Liver (tissue), 7 donors: ENCODE measurements at regions not wholly inside any gene's neighbourhood (a gene's known extent, or its start where the extent isn't known, plus 50 kb on each side); places are given as distances from the start of the nearest gene placed in this dataset.
"Not testable (repeated sequence)": the region's sequence is repeated elsewhere in the genome, so short reads cannot be mapped to it uniquely, and the experiment has no call there.

Experiments
- DNase-seq: peaks from one replicate; pipeline ENCODE4 v3.0.0-alpha.2; 2017; ENCODE audit warnings: low spot score
- H3K27ac ChIP-seq, 2 donors: one replicate each; pipeline ENCODE4 v1.7.0; 2013; ENCODE audit warnings: inconsistent platforms in 2 of 2, low read length in 2 of 2, control low read depth in 1 of 2, low read depth in 1 of 2, mild to moderate bottlenecking in 1 of 2
- H3K27me3 ChIP-seq, 4 donors: one replicate each; pipeline versions ENCODE4 v1.6.1 to v1.7.0; 2013; ENCODE audit warnings: low read length in 3 of 4, inconsistent platforms in 1 of 4, mild to moderate bottlenecking in 1 of 4, moderate library complexity in 1 of 4; ENCODE audit not compliant: control insufficient read depth in 4 of 4, insufficient read depth in 4 of 4
- H3K36me3 ChIP-seq, 4 donors: one replicate each; pipeline versions ENCODE4 v1.6.1 to v1.7.0; 2013; ENCODE audit warnings: low read length in 3 of 4, mild to moderate bottlenecking in 3 of 4, low read depth in 1 of 4, moderate library complexity in 1 of 4; ENCODE audit not compliant: control insufficient read depth in 4 of 4, insufficient read depth in 3 of 4
- H3K4me1 ChIP-seq, 4 donors: one replicate each; pipeline versions ENCODE4 v1.6.1 to v1.7.0; 2013; ENCODE audit warnings: low read length in 3 of 4, mild to moderate bottlenecking in 3 of 4, moderate library complexity in 1 of 4; ENCODE audit not compliant: control insufficient read depth in 4 of 4, insufficient read depth in 4 of 4
- H3K4me3 ChIP-seq, 3 donors: one replicate each; pipeline versions ENCODE4 v1.6.1 to v1.7.0; 2013; ENCODE audit warnings: low read length in 3 of 3, control low read depth in 1 of 3, low read depth in 1 of 3, mild to moderate bottlenecking in 1 of 3
- H3K9ac ChIP-seq, 2 donors: one replicate each; pipeline ENCODE4 v1.7.0; 2013; ENCODE audit warnings: low read length in 2 of 2, mild to moderate bottlenecking in 2 of 2, moderate library complexity in 2 of 2, control low read depth in 1 of 2, low read depth in 1 of 2
- H3K9me3 ChIP-seq, 4 donors: one replicate each; pipeline versions ENCODE4 v1.6.1 to v1.7.0; 2013; ENCODE audit warnings: low read length in 3 of 4; ENCODE audit not compliant: control insufficient read depth in 4 of 4
- FOXA1 ChIP-seq: IDR thresholded peaks from 2 replicates; pipeline ENCODE4 v1.6.1; 2016; ENCODE audit warnings: antibody characterized with exemption
- FOXA2 ChIP-seq: IDR thresholded peaks from 2 replicates; pipeline ENCODE4 v1.6.1; 2016; ENCODE audit warnings: antibody characterized with exemption
- GABPA ChIP-seq, 2 donors: IDR thresholded peaks in 1 of 2; conservative IDR thresholded peaks in 1 of 2; 2 replicates each; pipeline ENCODE4 v1.6.1; 2016; ENCODE audit warnings: antibody characterized with exemption in 2 of 2, mild to moderate bottlenecking in 1 of 2, moderate library complexity in 1 of 2
- HNF4A ChIP-seq, 2 donors: conservative IDR thresholded peaks; 2 replicates each; pipeline ENCODE4 v1.6.1; 2016; ENCODE audit warnings: antibody characterized with exemption in 2 of 2, mild to moderate bottlenecking in 2 of 2
- NR2F2 ChIP-seq: IDR thresholded peaks from 2 replicates; pipeline ENCODE4 v1.6.1; 2016; ENCODE audit warnings: antibody characterized with exemption
- RXRA ChIP-seq, 2 donors: IDR thresholded peaks; 2 replicates each; pipeline ENCODE4 v1.6.1; 2017 to 2018; ENCODE audit warnings: antibody characterized with exemption in 2 of 2, mild to moderate bottlenecking in 1 of 2
- SP1 ChIP-seq: IDR thresholded peaks from 2 replicates; pipeline ENCODE4 v1.6.1; 2018; ENCODE audit warnings: antibody characterized with exemption, mild to moderate bottlenecking
- TAF1 ChIP-seq: conservative IDR thresholded peaks from 2 replicates; pipeline ENCODE4 v1.6.1; 2016; ENCODE audit warnings: antibody characterized with exemption, mild to moderate bottlenecking
- YY1 ChIP-seq: IDR thresholded peaks from 2 replicates; pipeline ENCODE4 v1.6.1; 2016; ENCODE audit warnings: antibody characterized with exemption, mild to moderate bottlenecking
- WGBS: extraction: QIAGEN DNeasy Blood & Tissue Kit; methylation state at CpG from one replicate; pipeline ENCODE4 v1.1.7; 2013; 5-methylcytosine and 5-hydroxymethylcytosine counted together
- TF ChIP-seq, protein P1 (sequence below): IDR thresholded peaks from 2 replicates; pipeline ENCODE4 v1.6.1; 2016; ENCODE audit warnings: antibody characterized with exemption, mild to moderate bottlenecking
- donor health status: healthy.
- donor health status: healthy.
- donor health status: healthy.
- donor health status: healthy.

DNA sequence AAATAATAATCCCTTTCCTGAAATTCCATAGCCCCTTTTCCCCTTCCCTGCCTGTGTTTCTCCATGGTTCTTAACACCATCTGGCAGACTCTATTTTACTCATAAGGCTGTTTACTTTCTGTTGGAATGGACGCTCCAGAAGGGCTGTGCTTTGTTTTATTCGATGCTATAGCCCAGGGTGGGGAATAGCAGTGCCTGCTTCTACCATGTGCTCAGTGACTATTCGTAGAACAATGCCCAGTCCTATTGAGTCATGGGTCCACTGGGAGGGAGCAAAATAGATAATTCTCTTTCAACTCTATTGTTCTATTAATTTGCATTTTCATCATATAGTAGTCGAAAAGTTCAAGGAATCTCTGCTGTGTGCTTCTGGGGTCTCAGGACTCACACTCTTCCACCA lies 565.1 kb downstream of the C6orf118 start:
- no peaks in the 10 kb centered on the region for H3K4me1 ChIP-seq
- H3K4me3 ChIP-seq: no peak overlapping the region
- H3K9ac ChIP-seq: no peak overlapping the region
- H3K36me3 ChIP-seq: no peaks in the 10 kb centered on the region
- peaks cover 0 to 5% (median 0%) of the 10 kb centered on the region in 4 donors for H3K27me3 ChIP-seq
- 67% methylated on average over 4 of the region's 4 CpGs for WGBS
- no peak overlapping the region for H3K27ac ChIP-seq
- TF ChIP-seq FOXA2 (no peak), NR2F2 (no peak), FOXA1 (no peak)
- TF ChIP-seq, protein P1, sequence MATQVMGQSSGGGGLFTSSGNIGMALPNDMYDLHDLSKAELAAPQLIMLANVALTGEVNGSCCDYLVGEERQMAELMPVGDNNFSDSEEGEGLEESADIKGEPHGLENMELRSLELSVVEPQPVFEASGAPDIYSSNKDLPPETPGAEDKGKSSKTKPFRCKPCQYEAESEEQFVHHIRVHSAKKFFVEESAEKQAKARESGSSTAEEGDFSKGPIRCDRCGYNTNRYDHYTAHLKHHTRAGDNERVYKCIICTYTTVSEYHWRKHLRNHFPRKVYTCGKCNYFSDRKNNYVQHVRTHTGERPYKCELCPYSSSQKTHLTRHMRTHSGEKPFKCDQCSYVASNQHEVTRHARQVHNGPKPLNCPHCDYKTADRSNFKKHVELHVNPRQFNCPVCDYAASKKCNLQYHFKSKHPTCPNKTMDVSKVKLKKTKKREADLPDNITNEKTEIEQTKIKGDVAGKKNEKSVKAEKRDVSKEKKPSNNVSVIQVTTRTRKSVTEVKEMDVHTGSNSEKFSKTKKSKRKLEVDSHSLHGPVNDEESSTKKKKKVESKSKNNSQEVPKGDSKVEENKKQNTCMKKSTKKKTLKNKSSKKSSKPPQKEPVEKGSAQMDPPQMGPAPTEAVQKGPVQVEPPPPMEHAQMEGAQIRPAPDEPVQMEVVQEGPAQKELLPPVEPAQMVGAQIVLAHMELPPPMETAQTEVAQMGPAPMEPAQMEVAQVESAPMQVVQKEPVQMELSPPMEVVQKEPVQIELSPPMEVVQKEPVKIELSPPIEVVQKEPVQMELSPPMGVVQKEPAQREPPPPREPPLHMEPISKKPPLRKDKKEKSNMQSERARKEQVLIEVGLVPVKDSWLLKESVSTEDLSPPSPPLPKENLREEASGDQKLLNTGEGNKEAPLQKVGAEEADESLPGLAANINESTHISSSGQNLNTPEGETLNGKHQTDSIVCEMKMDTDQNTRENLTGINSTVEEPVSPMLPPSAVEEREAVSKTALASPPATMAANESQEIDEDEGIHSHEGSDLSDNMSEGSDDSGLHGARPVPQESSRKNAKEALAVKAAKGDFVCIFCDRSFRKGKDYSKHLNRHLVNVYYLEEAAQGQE: no peak
- DNase-seq: no peak
- no peaks in the 10 kb centered on the region for H3K9me3 ChIP-seq

DNA sequence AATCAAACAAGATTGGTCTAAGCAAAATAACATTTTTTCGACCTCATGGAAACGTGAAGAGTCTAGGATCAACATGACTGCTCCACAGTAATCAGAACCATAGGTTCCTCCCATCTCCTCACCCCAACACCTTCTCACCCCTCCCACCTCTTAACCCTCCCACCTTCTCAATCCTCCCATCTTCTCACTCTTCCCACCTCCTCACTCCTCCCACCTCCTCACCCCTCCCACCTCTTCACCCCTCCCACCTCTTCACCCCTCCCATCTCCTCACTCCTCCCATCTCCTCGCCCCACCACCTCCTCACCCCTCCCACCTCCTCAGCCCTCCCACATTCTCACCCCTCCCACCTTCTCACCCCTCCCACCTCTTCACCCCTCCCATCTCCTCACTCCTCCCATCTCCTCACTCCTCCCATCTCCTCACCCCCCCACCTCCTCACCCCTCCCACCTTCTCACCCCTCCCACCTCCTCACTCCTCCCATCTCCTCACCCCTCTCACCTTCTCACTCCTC lies 567.4 kb downstream of the C6orf118 start:
- peaks cover 0 to 3% (median 0%) of the 10 kb centered on the region in 4 donors for H3K27me3 ChIP-seq
- H3K36me3 ChIP-seq: no peaks in the 10 kb centered on the region
- H3K27ac ChIP-seq: no peak overlapping the region
- no peak overlapping the region for H3K9ac ChIP-seq
- H3K4me3 ChIP-seq: no peak overlapping the region
- TF ChIP-seq TAF1: no peak
- TF ChIP-seq FOXA1: no peak
- TF ChIP-seq SP1: no peak
- DNase-seq: no peak
- WGBS: 70% methylated on average over 3 of the region's 3 CpGs
- H3K4me1 ChIP-seq: no peaks in the 10 kb centered on the region
- no peaks in the 10 kb centered on the region for H3K9me3 ChIP-seq

GRCh38 chr6:164736090-164736489 lies 573.3 kb downstream of the C6orf118 start:
- H3K4me3 ChIP-seq, H3K36me3 ChIP-seq, H3K9me3 ChIP-seq, H3K27me3 ChIP-seq, H3K4me1 ChIP-seq, H3K27ac ChIP-seq, DNase-seq, H3K9ac ChIP-seq: not testable (repeated sequence)
- WGBS: 91% methylated on average over 25 of the region's 25 CpGs

DNA sequence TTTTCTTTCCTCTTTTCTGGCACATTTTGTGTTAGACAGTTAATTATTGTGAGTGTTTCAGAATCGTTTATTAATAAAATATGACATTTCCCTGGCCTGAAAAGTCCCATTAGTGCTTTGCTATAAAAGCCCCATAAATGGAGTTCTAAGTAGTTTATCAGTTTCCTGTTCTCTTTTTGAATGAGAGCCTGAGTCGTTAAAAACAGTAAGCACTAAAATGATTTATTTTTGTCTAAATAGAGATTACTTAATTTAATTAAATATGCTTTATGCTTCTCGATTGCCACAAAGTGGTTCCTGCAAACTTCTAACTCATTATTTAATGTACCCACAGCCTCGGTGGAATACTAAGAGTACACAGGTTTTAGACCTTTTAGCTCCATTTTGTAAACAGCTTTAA lies 577.9 kb downstream of the C6orf118 start:
- 47% methylated on average over 4 of the region's 4 CpGs for WGBS
- no peaks in the 10 kb centered on the region for H3K36me3 ChIP-seq
- H3K27ac ChIP-seq: no peak overlapping the region
- no peaks in the 10 kb centered on the region for H3K27me3 ChIP-seq
- TF ChIP-seq YY1: no peak
- TF ChIP-seq NR2F2: no peak
- no peak for TF ChIP-seq HNF4A (conservative IDR thresholded peaks at IDR 0.05)
- no peak for TF ChIP-seq GABPA (IDR thresholded peaks at IDR 0.05 in 1 of 2, conservative IDR thresholded peaks at IDR 0.05 in 1 of 2)
- no peak for TF ChIP-seq TAF1
- no peak for TF ChIP-seq RXRA (IDR thresholded peaks at IDR 0.05)
- no peak overlapping the region for H3K9ac ChIP-seq
- no peak for DNase-seq
- peaks cover 0 to 2% (median 0%) of the 10 kb centered on the region in 4 donors for H3K9me3 ChIP-seq
- H3K4me1 ChIP-seq: no peaks in the 10 kb centered on the region
- no peak overlapping the region for H3K4me3 ChIP-seq
